ENCODE measurements at regions not wholly inside any gene's neighbourhood (a gene's known extent, or its start where the extent isn't known, plus 50 kb on each side); places are given as distances from the start of the nearest gene placed in this dataset.

GRCh38 chr4:138092060-138092459 is 150.1 kb downstream of the SLC7A11 start:
- TF ChIP-seq, protein P1, sequence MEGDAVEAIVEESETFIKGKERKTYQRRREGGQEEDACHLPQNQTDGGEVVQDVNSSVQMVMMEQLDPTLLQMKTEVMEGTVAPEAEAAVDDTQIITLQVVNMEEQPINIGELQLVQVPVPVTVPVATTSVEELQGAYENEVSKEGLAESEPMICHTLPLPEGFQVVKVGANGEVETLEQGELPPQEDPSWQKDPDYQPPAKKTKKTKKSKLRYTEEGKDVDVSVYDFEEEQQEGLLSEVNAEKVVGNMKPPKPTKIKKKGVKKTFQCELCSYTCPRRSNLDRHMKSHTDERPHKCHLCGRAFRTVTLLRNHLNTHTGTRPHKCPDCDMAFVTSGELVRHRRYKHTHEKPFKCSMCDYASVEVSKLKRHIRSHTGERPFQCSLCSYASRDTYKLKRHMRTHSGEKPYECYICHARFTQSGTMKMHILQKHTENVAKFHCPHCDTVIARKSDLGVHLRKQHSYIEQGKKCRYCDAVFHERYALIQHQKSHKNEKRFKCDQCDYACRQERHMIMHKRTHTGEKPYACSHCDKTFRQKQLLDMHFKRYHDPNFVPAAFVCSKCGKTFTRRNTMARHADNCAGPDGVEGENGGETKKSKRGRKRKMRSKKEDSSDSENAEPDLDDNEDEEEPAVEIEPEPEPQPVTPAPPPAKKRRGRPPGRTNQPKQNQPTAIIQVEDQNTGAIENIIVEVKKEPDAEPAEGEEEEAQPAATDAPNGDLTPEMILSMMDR (conservative IDR thresholded peaks at IDR 0.05; ENCODE audit: low read length) = no peak
- TF ChIP-seq EZH2phosphoT487 (IDR thresholded peaks at IDR 0.05; ENCODE audit: borderline replicate concordance, low read depth, low read length) = no peak
